Femur (tissue), 1 donor: ENCODE measurements at regions not wholly inside any gene's neighbourhood (a gene's known extent, or its start where the extent isn't known, plus 50 kb on each side); places are given as distances from the start of the nearest gene placed in this dataset.

ENCODE experiments used
- DNase-seq: peaks from one replicate; pipeline ENCODE4 v3.0.0-alpha.2; 2017

- DNase-seq: no peak
These were observed 466.9 kb upstream of the HNRNPA3 start for GRCh38 chr2:176745543-176746200.

- DNase-seq: no peak
These were observed 466.2 kb upstream of the HNRNPA3 start for GRCh38 chr2:176746411-176746810.

GRCh38 chr2:176747506-176747905 lies 465.1 kb upstream of the HNRNPA3 start:
- DNase-seq: peak; percentile 31

- DNase-seq: no peak
These were observed 464.7 kb upstream of the HNRNPA3 start for GRCh38 chr2:176747928-176748327.

- no peak for DNase-seq
These were observed 463.9 kb upstream of the HNRNPA3 start for GRCh38 chr2:176748662-176749061.

- no peak for DNase-seq
These were observed 461.0 kb upstream of the HNRNPA3 start for GRCh38 chr2:176751314-176752227.

GRCh38 chr2:176752295-176752694 lies 460.3 kb upstream of the HNRNPA3 start:
- no peak for DNase-seq

GRCh38 chr2:176753205-176753604 lies 459.4 kb upstream of the HNRNPA3 start:
- no peak for DNase-seq

- DNase-seq: no peak
These were observed 458.7 kb upstream of the HNRNPA3 start for GRCh38 chr2:176753752-176754474.

- DNase-seq: no peak
These were observed 457.0 kb upstream of the HNRNPA3 start for GRCh38 chr2:176755537-176756135.

- DNase-seq: no peak
These were observed 454.2 kb upstream of the HNRNPA3 start for GRCh38 chr2:176758426-176758825.

GRCh38 chr2:176760439-176760838 lies 452.2 kb upstream of the HNRNPA3 start:
- no peak for DNase-seq

GRCh38 chr2:176763130-176763529 lies 449.5 kb upstream of the HNRNPA3 start:
- no peak for DNase-seq

- DNase-seq: no peak
These were observed 448.7 kb upstream of the HNRNPA3 start for GRCh38 chr2:176763851-176764404.

- no peak for DNase-seq
These were observed 447.7 kb upstream of the HNRNPA3 start for GRCh38 chr2:176764921-176765320.

GRCh38 chr2:176766005-176766404 lies 446.6 kb upstream of the HNRNPA3 start:
- DNase-seq: no peak

- no peak for DNase-seq
These were observed 444.4 kb upstream of the HNRNPA3 start for GRCh38 chr2:176768185-176768584.

- DNase-seq: no peak
These were observed 443.6 kb upstream of the HNRNPA3 start for GRCh38 chr2:176769021-176769420.

- DNase-seq: no peak
These were observed 442.9 kb upstream of the HNRNPA3 start for GRCh38 chr2:176769499-176770370.

- DNase-seq: no peak
These were observed 439.8 kb upstream of the HNRNPA3 start for GRCh38 chr2:176772816-176773215.

GRCh38 chr2:176774766-176775451 lies 437.7 kb upstream of the HNRNPA3 start:
- no peak for DNase-seq
